ENCODE measurements at regions not wholly inside any gene's neighbourhood (a gene's known extent, or its start where the extent isn't known, plus 50 kb on each side); places are given as distances from the start of the nearest gene placed in this dataset.
A peak's percentile ranks its signal among the peaks of the same experiment; 100 is the strongest.
"Not testable (repeated sequence)": the region's sequence is repeated elsewhere in the genome, so short reads cannot be mapped to it uniquely, and the experiment has no call there.

GRCh38 chr1:161454865-161455707 is 50.2 kb upstream of the FCGR2A start:
- DNase-seq (ENCODE audit: low spot score): not testable (repeated sequence)

DNA sequence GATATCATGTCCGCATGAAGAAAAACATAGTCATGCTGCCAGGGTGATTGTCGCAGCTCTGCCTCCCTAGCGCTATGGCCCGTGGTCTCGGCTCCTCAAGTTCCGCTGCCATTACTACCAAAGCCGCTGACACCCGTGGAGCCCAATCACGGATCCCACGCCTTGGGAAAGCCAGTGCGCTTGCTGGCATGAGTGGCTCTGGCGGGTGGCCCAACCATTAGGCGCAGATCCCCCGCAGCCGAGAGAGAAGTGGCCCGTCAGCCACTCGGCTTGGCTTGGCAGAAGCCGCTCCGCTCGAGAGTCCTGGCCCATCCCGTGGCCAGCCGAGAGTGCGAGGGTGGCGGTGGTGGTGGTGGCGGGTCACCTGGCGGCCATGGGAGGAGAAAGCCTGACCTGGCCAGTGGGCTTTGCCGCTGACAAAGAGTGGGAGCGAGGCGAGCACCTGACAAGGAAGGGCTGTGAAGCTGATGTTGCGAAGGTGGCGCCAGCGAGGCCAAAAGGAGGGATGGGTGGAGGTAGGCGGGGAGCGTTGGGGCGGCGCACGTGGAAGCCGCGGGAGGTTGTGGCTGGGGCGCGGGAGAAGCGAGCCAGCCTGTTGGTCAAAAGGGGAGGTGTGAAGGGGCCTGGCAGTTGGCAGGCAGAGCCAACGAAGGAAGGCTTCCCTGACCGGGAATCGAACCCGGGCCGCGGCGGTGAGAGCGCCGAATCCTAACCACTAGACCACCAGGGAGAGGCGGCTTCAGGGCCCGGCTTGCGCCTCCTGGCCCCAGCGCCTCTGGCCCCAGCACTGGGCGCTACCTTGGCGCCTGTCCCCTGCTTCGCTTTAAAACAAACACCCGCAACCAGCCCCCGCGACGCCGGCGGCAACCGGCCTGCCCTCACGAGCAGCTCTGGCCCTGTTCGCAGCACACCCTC is 51.0 kb upstream of the FCGR2A start:
- DNase-seq (ENCODE audit: low spot score): not testable (repeated sequence)

- DNase-seq (ENCODE audit: low spot score): not testable (repeated sequence)
These were observed 53.4 kb upstream of the FCGR2A start for GRCh38 chr1:161451698-161452348.

- DNase-seq (ENCODE audit: low spot score): not testable (repeated sequence)
These were observed 57.4 kb upstream of the FCGR2A start for GRCh38 chr1:161447760-161448332.

GRCh38 chr1:161447040-161447759 is 58.1 kb upstream of the FCGR2A start:
- DNase-seq (ENCODE audit: low spot score): not testable (repeated sequence)

- DNase-seq (ENCODE audit: low spot score): not testable (repeated sequence)
These were observed 60.5 kb upstream of the FCGR2A start for GRCh38 chr1:161444725-161445124.

DNA sequence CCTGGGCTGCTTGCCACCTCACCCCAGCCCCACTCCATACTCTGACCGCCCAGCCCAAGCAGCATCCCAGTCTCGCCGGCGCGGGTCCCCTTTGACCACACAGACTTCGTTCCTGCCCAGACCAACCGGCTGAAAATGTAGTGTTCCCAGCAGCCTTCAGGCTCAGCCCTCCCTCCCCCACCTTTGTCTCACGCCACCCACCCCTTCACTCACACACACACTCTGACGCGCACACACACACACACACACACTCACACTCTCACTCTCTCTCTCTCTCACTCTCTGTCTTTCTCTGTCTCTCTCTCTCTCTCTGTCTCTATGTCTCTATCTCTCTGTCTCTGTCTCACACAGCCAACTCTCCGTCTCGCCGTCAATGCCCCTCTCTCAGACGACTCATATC is 61.0 kb upstream of the FCGR2A start:
- DNase-seq (ENCODE audit: low spot score): not testable (repeated sequence)

GRCh38 chr1:161440312-161440894 is 64.9 kb upstream of the FCGR2A start:
- TF ChIP-seq, protein P1, sequence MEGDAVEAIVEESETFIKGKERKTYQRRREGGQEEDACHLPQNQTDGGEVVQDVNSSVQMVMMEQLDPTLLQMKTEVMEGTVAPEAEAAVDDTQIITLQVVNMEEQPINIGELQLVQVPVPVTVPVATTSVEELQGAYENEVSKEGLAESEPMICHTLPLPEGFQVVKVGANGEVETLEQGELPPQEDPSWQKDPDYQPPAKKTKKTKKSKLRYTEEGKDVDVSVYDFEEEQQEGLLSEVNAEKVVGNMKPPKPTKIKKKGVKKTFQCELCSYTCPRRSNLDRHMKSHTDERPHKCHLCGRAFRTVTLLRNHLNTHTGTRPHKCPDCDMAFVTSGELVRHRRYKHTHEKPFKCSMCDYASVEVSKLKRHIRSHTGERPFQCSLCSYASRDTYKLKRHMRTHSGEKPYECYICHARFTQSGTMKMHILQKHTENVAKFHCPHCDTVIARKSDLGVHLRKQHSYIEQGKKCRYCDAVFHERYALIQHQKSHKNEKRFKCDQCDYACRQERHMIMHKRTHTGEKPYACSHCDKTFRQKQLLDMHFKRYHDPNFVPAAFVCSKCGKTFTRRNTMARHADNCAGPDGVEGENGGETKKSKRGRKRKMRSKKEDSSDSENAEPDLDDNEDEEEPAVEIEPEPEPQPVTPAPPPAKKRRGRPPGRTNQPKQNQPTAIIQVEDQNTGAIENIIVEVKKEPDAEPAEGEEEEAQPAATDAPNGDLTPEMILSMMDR (IDR thresholded peaks at IDR 0.05; ENCODE audit: extremely low read depth, missing control alignments): peak; percentile 70
- DNase-seq (ENCODE audit: low spot score): peak; percentile 93

- DNase-seq (ENCODE audit: low spot score): peak; percentile 59
- TF ChIP-seq, protein P1 (IDR thresholded peaks at IDR 0.05; ENCODE audit: extremely low read depth, missing control alignments): no peak
These were observed 65.7 kb upstream of the FCGR2A start for GRCh38 chr1:161439280-161440232.

DNA sequence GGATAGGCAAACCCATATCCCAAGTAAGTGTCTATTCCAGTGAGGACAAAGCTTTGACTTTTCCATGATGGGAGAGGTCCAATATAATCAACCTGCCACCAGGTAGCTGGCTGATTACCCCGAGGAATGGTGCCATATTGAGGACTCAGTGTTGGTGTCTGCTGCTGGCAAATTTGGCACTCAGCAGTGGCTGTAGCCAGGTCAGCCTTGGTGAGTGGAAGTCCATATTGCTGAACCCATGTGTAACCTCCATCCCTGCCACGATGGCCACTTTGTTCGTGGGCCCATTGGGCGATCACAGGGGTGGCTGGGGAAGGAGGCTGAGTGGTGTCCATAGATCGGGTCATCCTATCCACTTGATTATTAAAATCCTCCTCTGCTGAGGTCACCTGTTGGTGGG is 65.5 kb upstream of the CFAP126 start:
- DNase-seq (ENCODE audit: low spot score): not testable (repeated sequence)

Measured in GM20000 (cell line).